ENCODE measurements at regions not wholly inside any gene's neighbourhood (a gene's known extent, or its start where the extent isn't known, plus 50 kb on each side); places are given as distances from the start of the nearest gene placed in this dataset.
A peak's percentile ranks its signal among the peaks of the same experiment; 100 is the strongest.

DNA sequence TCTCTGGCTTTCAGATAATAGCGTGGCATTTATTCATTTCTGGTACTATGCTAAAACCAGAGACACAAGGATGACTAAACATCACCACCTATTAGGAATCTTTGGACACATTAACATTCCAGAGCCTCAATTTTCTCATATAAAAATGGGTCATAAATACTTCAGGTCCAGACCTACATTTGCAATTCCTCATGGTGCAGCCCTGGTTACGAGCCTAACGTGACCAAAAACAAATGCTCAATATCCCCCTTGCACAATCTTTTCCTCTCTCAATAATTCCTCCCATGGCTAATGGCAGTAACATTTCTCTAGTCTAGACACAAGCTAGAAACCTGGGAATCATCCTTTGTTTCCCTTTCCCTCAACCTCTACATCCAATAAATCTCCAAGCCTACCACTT lies 112.8 kb upstream of the NABP1 start:
- DNase-seq, result no peak

DNA sequence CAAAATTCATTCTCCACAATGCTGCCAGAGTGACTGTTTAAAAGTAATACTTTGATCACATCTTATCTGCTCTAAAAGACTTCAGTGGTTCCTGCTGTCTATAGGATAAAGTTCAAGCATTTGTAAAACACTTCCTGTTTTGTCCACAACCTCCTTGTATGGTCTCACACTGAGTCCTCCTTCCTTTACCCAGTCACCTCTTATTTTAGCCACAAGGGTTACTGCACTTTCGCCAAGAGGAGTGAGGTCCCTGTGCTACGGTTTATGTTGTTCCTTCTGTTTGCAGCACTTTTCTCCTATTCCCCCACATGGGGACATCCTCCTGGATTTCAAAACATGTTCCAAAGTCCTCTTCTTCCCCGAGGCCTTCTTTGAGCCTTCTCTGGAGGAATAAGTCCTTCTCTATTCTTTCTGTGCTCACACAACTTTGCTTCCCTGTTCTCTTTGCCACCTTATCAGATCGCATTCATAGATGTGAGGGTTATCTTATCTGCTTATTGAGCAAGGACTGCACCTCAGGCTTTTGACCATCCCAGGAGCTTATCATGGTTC lies 112.2 kb upstream of the NABP1 start:
- DNase-seq, result no peak

DNA sequence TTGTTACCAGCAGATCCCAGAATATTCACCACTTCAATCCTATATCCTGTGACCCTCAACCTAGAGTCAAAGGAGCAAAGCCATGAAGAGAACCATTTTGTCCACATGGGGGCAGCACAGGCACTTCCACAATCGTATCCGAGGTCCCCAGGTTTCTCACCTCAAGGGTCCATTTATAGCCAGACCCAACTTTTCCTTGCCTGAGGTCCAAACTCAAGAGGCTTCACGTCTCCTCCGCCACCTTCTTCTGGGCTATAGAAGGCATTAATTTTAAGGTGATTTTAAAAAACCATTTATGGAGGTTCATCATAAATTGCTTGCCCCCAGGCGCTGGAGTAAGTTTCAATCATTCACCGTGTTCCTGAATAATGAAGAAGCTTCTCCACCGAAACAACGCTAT lies 111.6 kb upstream of the NABP1 start:
- peak; percentile 43 for DNase-seq

DNA sequence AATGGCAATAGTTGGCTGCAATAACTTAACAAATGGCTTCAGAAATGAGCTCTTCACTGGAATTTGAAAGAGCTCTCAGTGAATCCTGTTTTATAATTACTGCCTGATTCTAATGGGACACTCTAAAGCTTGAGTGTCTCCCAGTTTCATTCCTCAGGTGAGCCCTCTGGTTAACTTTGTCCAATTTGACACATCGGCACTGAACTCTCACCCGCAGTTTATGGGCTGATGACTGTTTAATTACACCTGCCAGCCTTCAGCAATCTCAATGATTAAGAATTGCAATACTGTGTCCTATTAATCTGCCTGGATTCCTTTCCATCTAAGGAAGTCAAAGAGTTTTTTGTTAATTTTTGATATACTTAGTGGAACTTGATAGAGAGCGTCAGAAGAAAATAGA lies 110.7 kb upstream of the NABP1 start:
- no peak for DNase-seq

DNA sequence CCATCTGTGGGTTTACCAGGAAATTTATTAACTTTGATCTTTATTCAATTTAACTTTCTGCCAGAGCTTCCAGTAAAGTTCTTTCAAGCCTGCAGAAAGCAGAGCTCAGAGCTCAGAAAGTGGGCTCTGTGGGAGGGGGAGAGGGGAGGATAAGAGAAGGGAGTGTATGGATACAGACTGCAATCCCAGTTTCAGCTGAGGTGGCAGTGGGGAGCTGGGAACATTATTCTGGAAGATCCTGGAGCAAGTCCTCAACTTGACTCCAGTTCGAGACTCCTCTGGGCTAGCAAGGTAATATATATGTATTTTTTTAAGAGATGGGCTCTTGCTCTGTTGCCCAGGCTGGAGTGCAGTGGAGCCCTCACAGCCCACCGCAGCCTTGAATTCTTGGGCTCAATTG lies 108.9 kb upstream of the NABP1 start:
- no peak for DNase-seq

DNA sequence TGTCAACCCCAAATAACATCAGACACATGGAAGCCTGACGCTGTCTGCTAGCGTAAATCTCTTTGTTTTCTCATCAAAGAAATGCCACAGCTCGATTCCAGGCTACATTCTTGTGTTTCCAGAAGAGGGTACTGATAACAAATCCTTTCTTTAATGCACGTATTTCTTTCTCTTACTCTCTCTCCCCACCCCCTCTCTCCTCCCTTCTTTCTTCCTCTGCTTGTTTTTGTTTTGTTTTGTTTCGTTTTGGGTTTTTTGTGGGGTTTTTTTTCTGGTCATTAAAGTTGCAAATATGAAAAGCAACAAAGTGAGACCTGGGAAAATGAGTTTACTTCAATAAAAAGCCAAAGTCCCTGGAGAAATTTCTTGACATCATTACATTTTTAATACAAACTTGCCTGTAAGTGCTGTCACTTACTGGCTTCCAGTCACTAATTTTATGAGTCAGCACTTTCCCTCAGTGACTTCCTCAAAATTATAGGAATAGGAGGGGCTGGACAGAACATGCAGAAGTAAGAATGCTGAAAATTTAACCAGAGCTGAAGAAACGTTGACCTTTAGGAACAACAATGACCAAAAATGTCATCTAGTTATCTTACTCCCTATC lies 106.7 kb upstream of the NABP1 start:
- no peak for DNase-seq

DNA sequence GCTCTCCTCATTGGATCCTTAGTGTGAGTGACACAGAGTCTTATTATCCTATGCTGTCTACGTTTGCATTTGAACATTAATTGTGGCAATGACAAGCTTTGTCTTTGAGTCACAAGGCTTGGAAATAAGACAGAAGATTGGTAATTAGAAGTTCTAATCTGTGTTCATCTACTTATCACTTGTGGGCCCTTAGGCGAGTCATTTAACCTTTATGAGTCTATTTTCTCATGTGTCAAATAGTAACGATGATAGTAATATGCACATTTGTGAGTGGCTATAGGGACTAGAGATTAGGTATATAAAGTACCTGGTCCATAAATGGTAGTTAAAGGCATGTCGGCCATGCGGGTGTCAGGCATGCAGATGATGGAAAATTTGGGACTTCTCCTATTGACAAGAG lies 105.6 kb upstream of the NABP1 start:
- no peak for DNase-seq

DNA sequence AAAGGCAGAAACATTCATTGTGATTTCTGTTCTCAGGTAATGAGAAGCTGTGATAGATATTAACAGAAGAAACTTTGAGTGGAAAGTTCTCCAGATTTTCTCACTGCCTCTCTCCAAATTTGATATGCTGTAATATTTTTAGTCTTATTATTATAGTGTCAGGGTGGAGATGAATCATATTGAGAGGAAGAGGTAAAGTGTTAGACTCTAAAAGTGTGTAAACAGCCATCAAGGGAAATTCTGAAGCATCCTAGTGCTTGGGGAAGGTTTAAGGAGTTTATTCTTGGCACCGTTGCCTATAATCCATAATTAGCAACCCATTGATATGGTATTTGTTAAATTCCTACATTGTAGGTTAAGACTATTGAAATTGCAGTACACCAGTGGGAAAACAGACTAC lies 104.7 kb upstream of the NABP1 start:
- no peak for DNase-seq

DNA sequence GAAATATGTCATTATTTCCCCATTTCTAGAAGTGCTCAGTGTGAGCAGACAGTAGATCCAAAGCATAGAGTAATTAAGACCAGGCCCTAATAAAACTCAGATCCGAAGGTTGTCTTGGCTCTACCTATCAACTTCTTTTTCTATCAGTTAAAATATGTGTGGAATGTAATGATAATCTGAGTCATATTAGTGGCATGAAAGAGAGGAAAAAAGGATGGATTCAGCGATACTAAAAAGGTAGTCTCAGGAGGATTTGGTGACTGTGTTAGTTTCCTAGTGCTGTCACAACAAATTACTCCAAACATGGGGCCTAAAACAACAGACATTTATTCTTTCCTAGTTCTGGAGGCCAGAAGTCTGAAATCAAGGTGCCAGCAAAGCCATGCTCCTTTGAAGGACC lies 103.7 kb upstream of the NABP1 start:
- DNase-seq, result no peak

DNA sequence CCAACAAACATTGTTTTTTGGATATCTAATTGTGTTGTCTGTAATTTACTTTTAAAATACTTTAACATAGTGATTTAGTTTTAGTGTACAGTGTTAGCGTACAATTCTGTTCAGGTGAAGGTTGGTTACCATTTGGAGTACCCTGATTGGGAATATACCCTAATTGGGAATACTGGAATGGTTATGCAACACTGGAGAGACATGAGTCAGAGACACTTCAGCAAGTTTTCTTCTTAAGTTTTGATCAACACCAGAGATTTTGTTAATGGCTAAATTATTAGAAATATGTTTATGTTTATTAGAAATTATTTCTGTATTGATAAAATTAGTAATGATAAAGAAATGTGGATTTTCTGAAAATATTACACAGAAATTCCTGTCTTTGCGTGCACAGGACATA lies 100.3 kb upstream of the NABP1 start:
- DNase-seq, result no peak

DNA sequence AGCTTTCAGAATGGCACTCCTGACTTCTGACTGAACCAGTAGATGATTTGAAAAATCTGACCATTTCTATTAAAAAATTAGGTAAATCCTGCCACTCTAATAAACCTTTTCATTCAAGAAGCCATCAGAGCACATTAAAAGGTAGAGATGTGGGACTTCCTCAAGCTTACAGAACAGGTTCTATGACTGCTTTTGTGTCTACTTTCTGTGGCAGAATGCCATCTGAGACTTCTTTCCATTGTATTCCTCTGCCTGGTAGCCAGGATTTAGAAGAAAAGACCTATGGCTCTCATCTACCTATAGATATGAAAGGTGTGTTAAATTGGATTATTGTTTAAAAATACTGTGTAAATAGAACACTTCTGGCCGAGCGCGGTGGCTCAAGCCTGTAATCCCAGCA lies 99.9 kb upstream of the NABP1 start:
- no peak for DNase-seq

DNA sequence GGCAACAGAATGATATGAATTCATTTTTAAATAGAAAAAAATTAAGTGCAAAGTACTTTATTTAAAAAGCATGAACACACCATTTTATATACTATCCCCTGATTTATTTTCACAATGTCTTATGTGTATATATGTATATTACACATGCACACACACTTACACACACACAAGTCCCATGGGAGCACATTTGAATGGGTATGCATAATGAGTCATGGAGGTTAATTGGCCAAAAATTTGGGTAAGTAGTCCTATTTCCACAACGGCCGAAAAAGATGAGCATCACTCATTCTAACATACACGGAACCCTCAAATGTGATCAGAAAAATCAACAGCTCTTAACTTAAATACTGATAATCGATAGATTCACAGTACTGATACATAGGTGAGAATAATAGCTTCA lies 97.4 kb upstream of the NABP1 start:
- no peak for DNase-seq

DNA sequence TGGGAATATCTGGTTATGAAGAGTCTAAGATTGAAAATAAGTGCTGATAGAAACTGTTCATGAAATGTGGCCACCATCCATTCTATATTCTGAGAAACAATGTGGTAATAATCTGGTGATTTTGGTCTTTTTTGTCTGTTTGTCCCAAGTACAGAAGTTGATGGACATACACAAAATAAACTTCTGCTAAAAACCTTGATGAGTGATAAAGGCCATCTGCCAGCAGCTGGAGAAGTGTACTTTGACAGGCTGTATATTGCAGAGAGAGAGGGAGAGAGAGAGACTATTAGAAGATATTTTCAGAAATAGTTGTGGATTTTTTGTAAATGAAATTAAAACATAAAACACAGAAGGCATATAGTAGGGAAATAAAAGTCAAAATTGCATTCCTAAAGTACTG lies 96.9 kb upstream of the NABP1 start:
- DNase-seq, result no peak

DNA sequence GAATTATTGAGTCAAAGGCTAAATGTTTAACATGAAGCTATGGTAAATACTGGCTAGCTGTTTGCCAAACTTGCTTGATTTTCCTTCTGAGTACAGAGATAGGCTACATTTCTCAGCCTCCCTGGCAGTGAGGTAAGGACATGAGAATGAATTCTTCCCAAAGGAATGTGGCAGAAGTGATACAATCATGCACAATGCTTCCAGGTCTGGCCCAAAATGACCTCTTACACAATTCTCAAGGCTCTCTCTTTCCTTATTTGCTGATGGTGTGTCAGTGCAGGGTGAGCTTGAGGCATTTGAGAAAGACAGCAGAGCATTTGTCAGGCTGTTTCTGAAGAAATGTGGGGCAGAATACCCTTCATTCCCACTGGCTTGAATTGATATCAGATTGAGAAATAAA lies 95.6 kb upstream of the NABP1 start:
- no peak for DNase-seq

DNA sequence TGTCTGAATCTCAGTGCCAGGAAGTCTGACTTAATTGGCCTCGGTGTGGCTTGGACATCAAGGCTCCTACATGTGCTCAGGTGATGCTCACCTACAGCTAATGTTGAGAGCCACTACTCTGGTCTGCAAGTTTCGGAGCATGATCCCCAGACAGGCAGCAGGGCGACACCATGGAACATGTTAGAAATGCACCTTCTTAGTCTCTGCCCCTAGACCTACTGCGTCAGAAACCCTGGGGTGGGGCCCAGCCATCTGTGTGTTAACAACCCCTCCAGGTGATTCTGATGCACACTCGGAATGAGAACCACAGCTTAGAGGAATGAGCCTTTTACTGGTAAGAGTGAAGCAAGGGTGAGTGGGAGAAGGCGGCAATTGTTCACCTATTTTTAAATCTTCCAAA lies 86.9 kb upstream of the NABP1 start:
- DNase-seq, result no peak

DNA sequence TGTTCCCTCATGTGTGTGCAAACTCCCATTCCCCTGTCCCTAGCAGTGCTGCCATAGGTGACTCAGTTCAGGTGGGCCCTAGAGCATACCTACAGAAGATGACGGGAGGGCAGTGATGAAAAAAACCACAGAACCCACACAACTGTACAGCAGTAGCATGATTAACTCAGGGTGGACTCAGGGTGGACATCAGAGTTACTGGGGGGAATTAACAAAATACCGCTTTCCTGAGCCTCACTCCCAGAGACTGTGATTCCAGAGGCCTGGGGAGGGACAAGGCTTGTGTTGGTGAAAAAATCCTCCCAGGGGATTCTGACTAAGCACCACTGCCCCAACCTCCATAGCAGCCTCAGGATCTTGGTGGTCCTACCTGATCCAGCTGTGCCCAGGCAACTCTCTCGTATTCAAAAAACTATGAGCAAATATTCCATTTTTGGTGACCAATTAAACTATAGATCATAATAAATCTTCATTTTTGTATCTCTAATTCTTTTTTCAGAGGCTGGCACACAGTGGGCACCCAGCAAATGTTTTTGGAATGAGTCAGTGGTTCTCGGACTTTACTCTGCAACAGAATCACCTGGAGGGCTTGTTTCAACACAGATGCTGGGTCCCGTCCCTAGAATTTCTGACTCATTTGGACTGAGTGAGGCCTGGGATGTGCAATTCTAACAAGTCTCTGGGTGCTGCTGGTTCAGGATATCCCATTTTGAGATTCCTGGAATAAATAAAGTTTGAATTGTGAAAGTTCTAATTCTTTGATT lies 84.1 kb upstream of the NABP1 start:
- DNase-seq, result no peak

DNA sequence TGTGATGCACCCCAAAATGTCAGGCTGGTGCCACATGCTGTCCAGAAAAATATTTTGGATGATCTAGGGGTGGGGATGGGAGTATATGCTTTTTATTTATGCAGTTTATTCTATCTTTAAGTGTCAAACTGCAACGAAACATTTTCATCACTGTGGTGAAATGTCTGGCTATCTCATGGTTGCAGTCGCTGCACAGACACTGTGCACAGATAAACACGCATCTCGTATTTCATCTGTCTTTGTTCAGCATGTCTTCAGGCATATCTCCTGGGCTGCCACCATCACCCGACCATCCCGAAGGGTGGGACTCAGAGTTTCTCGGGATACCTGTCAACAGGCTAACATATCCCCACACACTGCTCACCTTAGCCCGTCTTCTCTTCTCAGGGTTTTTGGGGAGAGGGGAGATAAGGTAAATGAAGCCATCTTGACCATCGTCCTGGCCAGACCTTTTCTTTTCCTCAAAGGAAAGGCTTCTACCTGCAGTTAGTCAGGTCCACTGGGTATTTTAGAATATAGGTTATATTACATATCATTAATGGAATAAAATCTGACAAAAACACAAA lies 80.7 kb upstream of the NABP1 start:
- DNase-seq, result no peak

DNA sequence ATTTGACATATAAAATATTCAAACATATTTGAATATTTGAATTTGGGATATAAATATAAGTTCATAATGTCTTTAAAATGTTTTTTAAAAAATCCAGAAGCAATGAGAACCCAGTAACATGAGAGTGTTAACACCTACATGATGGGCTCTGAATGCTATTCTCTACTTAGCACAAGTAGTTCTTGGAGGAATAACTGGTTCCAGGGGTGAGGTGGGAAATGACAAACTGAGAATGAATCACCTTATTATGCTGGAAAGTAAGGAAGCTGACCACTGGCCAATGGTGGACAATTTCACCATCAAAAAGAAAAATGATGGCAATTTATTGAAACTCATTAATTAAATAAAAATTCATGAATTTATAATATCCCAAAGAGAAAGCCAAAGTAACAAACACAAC lies 79.6 kb upstream of the NABP1 start:
- DNase-seq, result no peak

DNA sequence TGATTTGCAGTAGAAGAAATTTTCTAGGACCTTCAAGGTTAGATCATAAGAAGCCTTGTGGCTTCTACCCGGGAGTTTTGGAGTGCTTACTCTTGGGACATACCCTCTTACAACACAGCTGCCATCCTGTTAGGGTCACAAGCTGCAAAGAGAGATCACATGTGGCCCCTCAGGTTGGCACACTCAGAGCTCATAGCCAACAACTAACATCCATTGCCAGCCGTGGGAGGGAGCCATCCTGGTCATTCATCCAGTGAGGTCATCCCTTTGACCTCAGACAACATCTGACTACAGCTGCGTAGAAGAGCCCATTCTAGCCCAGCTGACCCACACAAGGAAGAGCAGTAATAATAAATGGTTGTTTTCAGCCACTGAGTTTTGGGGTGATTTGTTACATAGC lies 76.9 kb upstream of the NABP1 start:
- DNase-seq, result no peak

DNA sequence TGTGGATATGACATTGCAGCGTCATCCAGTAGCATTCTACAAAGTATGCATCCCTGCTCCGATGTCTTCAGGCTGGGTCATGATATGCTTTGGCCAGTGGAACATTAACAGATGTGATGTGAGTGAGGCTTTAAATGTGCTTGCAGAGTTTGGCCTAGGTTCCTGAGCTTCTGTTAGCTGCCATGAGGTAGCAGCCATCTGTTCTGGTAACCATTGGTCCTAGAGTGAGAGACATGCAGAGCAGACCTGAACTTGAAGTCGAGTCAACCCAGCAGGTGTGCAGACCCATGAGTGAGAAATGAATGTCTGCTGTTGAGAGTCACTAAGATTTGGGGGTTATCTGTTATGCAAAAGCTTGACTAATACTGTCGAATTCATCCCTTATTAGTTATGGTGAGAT lies 73.8 kb upstream of the NABP1 start:
- no peak for DNase-seq

DNA sequence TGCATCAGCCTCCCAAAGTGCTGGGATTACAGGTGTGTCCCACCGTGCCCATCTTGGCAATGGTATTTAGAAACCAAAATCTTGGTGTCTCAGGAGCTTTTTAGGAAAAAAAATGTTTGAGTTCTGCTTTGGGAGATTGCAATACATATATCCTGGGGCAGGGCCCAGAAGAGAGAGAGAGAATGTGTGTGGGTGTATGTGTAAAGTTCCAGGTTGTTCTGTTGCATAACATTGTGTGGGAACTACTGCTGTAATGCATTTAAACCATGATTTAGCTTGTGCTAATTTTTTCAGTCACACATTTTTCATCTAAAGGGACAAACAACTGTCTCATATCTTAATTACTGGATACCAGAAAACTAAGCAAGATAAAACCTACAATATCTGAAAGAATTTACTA lies 70.8 kb upstream of the NABP1 start:
- DNase-seq, result no peak

DNA sequence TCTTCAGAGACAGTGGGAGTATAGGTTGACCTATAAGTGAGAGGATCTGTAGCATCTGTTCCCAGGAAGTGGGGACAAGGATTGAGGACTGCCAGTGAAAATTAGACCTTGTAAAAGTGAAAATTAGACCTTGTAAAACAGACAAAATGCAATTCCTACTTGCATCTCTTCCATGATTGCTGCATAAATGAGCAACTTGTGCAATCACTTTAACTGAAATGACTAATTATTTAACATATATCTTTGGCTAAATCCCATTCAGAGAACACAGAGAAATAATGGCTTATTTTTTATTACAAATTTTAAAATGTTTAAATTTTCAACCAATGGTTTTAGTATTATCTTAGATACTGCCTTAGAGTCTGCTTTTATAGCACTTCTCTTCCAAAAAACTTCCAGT lies 67.2 kb upstream of the NABP1 start:
- no peak for DNase-seq

DNA sequence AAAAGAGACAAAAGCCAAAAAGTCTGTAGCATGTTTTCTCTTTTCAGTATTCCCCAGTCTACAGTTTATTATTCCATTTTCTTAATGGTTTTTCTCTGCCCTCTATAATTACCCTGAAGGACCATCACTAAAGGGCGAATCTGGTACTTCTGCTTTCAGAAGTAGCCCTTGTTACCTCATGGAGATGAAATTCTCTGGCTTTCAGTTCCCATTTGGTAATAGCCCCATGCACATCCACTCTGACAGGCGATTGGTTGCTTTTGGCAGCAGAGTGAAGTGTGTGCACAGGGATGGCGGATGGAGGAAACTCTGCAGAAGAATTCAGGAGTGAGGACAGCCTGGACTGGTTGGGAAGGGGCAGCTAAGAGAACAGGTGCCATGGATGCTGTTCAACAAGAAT lies 66.3 kb upstream of the NABP1 start:
- DNase-seq, result no peak

DNA sequence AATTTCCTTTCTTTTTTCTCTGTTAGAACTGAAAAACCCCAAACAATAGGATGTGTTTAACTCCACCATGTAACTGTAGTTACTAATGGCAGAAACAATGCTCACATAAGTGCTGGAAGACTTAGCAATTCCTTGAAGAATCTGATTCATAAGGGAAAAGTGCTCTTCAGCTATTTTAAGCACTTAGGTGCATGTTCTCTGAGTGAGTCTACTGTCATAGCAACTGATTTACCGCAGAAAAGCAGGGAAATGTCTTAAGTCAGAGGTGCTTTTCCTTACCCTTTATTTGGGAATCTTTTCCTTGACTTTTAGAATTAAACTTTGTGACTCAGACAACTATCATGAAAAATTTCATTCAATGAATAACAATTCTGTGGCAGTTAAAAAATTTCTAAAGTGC lies 65.4 kb upstream of the NABP1 start:
- DNase-seq, result no peak

DNA sequence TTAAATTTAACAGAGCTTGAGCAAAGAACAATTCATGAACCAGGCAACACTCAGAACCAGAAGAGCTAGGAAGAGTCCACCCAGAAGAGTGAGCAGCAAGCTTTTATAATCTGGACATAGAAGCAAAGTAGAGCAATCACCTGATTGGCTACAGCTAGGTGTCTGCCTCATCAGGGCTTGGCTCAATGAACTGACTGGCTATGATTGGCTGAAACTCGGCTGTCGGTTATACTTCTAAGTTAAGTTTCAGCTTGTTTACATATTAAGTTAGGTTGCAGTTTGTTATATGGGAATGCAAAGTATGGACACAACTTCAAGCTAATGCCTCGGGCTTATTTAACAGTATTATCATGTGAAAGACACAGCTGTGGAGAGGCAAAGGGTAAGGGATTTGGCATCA lies 63.2 kb upstream of the NABP1 start:
- no peak for DNase-seq

All from NCI-H1436 (cell line).